ENCODE measurements at regions not wholly inside any gene's neighbourhood (a gene's known extent, or its start where the extent isn't known, plus 50 kb on each side); places are given as distances from the start of the nearest gene placed in this dataset.

- TF ChIP-seq CTCF (IDR thresholded peaks at IDR 0.05; ENCODE audit: poor library complexity, severe bottlenecking) (no peak), RAD21 (conservative IDR thresholded peaks at IDR 0.05) (no peak), EZH2 (IDR thresholded peaks at IDR 0.05; ENCODE audit: borderline replicate concordance, insufficient read depth, low read length, poor library complexity, severe bottlenecking) (no peak), TAF1 (IDR thresholded peaks at IDR 0.05; ENCODE audit: low read depth) (no peak)
Measured at GRCh38 chr4:38202242-38202641, 242.0 kb downstream of the PTTG2 start.
